H54 (cell line): ENCODE measurements at regions not wholly inside any gene's neighbourhood (a gene's known extent, or its start where the extent isn't known, plus 50 kb on each side); places are given as distances from the start of the nearest gene placed in this dataset.

ENCODE experiments used
- DNase-seq: peaks from one replicate; pipeline ENCODE4 v3.0.0; 2011; ENCODE audit warnings: low spot score, mixed read lengths; ENCODE audit not compliant: insufficient read length
- FAIRE-seq: peaks from 3 replicates; lab custom pipeline; 2011; peaks lifted over from hg19 to GRCh38; lab: Jason Lieb, UNC
- POLR2A ChIP-seq: IDR thresholded peaks from 2 replicates; pipeline ENCODE4 v1.6.1; 2011; ENCODE audit warnings: low read depth, mild to moderate bottlenecking, low read length

DNA sequence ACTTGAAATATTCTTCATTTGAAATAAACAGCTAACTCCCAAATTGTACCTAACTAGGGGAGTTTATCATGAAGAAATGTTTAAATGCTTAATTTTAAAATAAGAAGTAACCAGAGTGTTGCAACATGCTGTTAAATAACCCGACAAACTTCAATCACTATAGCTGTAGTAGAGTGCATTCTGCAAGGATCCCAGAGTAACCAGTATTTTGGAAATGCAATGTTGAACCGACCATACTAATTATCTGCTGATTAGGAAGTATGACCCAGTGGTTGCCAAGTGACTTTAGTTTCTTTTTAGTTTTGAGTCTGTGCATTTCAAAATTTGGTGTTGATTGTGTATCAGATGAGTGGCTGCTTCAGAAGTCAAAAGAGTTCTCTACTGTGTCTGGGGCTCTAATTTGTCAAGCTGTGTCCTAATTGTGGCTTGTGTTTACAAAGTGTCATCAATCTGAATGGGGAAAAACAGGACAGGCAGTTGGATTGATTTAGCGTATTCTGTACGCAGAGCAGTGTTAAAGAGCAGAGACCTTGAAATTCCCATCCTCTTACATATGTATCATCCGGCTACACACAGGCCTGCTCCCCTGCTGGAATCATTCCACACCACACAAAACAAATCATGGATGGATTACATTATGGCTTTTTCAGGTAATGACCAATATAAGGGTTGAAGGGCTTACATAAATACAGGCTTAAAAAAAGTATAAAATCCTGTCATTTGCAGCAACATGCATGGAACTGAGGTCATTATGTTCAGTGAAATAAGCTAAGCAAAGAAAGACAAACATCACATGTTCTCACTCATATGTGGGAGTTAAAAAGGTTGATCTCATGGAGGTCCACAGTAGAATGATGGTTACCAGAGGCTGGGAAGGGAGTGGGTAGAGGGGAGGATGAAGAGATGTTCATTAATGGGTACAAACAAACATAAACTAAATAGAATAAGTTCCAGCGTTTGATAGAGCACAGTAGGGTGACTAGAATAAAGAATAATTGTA, 351.5 kb downstream of the KLF12 start:
- no peak for DNase-seq
- no peak for TF ChIP-seq POLR2A
- FAIRE-seq: no peak

DNA sequence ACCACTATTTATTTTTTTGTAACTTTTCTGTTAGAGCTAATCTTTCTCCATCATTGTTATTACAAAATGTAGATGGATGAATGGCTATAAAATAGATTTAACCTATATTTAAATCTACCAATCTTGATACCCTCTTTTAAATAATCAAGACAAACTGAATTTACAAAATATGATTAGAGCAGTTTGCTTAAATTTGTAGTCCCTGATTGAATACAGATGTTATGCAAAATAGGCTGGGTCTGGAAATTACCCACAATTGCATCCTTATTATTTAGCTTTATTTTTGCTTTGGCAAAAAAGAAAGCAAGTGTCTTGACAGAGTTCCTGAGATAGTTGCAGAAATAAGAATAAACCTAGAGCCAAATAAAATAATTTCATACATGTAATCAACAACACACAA, 352.8 kb downstream of the KLF12 start:
- no peak for TF ChIP-seq POLR2A
- FAIRE-seq (no peak), DNase-seq (no peak)

DNA sequence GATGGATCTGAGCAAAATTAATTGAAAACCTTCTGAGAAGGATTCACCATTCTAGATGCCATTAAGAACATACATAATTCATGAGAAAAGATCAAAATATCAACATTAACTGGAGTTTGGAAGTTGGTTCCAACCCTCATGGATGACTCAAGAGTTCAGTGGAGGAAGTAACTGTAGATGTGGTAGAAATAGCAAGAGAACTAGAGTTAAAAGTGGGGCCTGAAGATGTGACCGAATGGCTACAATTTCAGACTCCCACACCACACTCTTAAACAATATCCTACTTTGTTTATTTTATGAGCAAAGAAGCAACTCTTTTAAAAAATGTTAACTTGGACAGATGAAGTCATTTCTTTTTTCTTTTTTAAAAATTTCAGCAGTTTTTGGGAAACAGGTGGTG, 354.3 kb downstream of the KLF12 start:
- no peak for DNase-seq
- no peak for TF ChIP-seq POLR2A

DNA sequence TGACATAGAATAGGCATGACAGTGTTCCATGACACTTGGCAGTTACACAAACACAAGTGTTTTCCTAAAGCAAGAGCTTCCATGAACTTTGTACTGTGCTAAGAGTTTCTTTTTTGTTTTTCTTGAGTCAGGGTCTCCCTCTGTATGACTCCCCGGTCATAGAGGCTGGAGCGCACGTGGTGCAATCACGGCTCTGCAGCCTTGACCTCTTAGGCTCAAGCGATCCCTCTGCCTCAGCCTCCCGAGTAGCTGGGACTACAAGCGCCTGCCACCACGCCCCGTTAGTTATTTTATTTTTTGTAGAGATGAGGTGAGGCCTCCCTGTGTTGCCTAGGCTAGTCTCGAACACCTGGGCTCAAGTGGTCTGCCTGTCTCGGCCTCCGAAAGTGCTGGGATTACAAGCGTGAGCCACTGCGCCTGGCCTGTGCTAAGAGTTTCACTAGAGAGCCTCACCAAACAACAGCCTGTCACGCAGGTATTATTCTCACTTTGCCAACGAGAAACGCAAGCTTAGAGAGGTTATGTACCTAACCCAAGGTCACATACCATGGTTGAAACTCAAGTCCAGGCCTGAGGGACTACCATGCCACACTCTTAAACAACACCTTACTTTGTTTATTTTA, 355.9 kb downstream of the KLF12 start:
- DNase-seq: no peak
- FAIRE-seq: no peak
- no peak for TF ChIP-seq POLR2A

More for the DNA sequence above, 354.3 kb downstream of the KLF12 start:
- FAIRE-seq: no peak

DNA sequence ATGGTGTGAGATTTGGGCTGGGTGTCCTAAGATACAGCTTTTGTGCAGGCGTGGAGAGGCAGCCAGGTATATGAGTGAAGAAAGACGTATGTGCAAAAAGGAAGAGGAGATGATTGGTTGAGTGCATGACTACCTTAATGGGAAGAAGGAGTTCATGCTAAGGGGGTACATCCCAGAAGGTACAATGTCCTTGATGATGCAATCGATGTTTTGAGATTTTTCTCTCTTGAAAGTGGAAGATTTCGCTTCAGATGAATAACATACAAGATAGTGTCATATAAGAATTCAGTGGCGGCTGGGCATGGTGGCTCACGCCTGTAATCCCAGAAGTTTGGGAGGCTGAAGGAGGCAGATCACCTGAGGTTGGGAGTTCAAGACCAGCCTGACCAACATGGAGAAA, 357.1 kb downstream of the KLF12 start:
- no peak for TF ChIP-seq POLR2A
- DNase-seq: no peak
- FAIRE-seq: no peak

DNA sequence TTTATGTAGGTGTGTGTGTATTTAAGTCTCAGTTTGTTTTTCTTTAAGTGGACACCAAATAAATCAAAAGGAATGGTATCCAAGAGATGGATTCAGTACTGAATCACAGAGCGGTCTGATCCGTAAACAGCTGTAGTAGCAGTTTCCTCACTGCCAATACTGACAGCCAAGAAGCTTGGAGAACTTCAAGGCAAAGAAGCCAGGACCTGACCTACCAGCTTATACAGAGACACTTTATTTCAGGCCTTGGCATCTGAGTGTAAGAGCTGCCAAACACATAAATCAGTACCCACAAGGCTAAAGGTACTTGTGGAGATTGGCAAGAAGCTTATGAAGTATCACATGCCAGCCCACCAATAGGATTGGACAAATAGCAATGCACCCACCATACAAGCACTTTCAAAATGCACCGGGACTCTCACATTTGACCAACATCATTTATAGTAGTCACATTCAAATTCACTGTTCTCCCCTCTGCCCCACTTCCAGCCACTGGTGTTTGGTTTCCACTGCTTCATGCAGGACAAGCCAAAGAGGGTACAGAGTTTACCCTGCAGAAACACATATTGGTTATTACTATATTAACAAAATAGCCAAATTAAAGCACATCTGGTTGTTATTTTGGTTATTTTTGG, 357.9 kb downstream of the KLF12 start:
- no peak for FAIRE-seq
- no peak for TF ChIP-seq POLR2A
- DNase-seq: no peak

DNA sequence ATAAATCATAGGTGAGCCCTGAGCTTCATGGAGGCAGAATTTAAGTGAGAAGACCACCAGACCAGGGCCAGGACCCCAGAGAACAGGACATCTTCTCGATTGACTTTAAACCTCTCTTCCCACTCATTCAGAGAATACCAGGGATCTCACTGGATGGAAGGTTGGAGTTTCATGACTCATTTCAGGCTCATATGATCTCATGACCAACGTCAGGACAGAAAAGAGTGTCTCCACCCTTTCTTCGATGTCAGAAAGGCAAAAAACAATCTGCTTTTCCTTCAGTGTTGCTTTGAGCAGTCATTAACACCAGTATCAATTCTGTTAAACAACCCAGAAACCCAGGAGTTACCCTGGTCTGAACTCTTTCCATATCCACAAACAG, 361.0 kb downstream of the KLF12 start:
- FAIRE-seq: no peak
- no peak for TF ChIP-seq POLR2A
- no peak for DNase-seq

DNA sequence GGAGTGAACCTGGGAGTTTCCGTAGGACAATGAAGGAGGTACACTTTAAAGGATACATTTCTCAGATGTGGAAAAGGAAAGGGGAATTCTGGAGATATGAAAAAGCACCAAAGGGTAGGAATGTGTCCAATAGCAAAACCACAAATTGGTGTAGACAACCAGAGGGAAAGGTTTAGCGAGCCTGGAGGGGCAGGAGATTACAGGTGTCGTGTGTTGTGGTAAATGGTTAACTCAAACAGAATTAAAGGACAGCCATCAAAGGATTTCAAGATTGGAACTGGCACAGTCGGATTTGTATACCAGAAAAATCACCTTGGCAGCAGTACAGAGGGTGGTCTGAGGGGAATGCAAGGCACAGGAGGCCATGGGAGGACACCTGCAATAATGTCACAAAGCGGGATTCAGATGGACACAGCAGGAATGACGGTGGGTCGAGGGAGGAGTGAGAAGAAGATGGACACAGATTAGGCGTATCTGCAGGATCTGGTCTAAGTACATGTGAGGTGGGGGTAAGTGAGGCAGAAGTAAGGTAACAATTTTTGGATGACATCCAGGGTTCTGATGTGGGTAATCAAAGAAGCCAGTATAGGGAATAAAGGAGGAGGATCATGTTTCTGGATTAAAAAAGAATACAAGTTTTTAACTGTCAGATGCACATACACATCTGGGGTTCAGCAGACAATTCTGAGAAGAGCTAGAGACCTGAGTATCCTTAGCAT, 361.6 kb downstream of the KLF12 start:
- FAIRE-seq (no peak), DNase-seq (no peak)
- no peak for TF ChIP-seq POLR2A

DNA sequence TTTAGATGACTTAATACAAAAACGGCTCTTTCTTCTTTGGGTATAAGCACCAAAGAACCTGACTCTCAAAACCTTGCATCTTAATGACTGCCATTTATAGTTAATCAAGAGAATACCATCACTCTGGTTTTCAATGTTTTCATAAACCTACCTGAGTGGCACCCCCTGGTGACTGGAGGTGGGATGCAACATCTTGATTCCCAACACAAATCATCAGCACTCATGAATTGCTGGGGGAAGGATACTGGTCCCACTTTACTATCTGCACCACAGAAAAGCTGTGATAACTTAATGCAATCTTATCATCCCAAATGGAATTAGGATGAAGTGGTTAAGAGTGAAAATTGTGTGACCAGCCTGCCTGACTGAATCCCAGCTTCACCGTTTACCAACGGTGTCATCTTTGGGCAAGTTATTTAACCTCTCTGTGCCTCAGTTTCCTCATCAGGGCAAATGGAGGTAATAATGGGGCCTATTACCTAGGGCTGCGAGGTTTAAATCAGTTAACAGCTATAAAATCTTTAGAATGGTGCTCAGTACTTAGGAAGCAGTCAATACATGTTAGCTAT, 366.4 kb downstream of the KLF12 start:
- DNase-seq (no peak), FAIRE-seq (no peak)
- TF ChIP-seq POLR2A: no peak

DNA sequence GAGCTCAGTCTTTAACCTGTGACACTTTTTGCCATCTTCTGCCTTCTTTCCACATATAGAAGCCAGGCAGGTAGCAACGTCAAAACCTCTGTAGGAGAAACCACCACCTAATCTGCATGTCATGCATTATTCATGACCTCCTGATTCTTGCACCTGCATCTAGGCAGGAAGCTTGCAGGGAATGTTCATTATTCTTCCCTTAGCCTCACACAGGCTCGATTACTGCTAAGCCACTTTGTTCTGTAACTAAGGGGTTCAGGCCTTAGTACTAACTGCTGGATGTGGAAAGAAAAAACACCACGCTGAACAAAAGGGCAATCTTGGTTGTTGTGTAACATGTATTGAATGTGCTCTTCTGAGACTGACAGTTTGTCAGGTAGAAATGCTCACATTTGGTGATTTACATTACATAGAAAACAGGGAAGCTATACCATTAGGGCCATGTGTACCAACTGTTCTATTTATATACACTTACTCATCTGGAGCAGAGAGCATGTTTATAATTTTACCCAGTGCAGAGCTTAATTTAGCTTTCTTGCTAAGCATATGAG, 366.9 kb downstream of the KLF12 start:
- no peak for TF ChIP-seq POLR2A
- DNase-seq (no peak), FAIRE-seq (no peak)

DNA sequence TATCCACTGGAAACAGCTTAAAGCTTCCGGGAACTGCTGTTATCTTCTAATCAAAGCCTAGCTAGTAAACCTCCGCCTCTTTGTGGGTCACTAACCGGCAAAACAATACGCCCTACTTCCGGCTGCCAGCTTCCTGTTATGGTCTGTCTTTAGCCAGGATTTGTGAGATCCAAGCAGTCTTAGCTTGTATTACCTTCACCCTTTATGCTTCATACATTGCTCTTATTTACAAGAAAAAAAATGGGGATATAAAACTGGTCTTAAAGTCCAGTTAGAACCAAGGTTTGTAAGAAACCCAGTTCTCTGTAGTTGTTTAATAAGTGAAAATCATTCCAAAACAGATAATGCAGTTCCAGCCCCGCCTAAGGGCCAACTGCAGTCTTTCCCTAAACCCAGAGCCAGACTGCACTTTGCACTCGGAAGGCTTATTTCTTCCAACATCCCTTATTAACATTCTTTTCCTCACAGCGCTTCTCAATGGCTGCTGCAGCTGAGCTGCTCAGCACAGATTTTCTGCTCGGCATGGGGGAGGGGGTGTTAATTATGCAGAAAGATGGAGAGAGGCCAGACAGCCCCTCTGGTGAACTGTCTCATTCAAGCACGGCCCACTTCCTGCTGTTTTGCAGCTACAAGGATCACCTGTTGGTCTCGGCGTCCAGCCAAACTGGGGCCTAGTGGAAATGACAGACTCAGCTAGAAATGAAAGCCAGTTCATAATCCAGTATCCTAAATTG, 368.4 kb downstream of the KLF12 start:
- DNase-seq (no peak), FAIRE-seq (no peak)

DNA sequence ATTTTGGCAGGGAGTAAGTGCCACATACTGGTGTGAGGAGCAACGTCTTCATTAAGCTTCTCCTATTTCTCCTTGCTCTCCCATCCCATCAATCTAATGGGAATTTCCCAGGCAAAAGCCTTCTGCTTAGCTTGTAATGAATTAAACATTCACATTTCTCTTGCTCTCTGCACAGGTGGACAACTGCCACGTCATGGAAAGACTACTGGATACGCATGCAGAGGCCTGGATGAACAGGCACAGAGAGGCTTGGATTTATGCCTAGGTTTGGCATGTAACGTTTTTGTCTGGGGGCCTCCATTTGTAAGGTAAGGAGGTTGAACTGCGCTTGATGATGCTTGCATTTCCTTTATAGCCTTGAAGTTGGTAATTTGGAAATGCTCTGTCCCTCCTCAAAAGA, 374.8 kb downstream of the KLF12 start:
- FAIRE-seq (no peak), DNase-seq (no peak)
- no peak for TF ChIP-seq POLR2A

More for the DNA sequence above, 368.4 kb downstream of the KLF12 start:
- no peak for TF ChIP-seq POLR2A
